Pancreas (tissue), 10 donors: ENCODE measurements at regions not wholly inside any gene's neighbourhood (a gene's known extent, or its start where the extent isn't known, plus 50 kb on each side); places are given as distances from the start of the nearest gene placed in this dataset.

ENCODE experiments used
- ATAC-seq, 4 donors: fragments of 200-7000 bp; cut with Tn5 transposase; one replicate each; pipeline versions ENCODE4 v1.8.0 to v1.9.1; 2020; ENCODE audit warnings: mild to moderate bottlenecking in 4 of 4, moderate library complexity in 4 of 4
- DNase-seq, 6 donors: peaks; one replicate each; pipeline ENCODE4 v3.0.0-alpha.2; 2020
- FAIRE-seq: peaks from 2 replicates; lab custom pipeline; 2012; peaks lifted over from hg19 to GRCh38; lab: Jason Lieb, UNC
- H3K27ac ChIP-seq, 4 donors: fragments of 200-600 bp; sonication (generic); 1 replicate in 3 of 4; 2 replicates in 1 of 4; pipeline versions ENCODE4 v1.5.0 to v1.8.0; 2020
- H3K27me3 ChIP-seq, 4 donors: fragments of 200-600 bp; one replicate each; pipeline ENCODE4 v1.8.0; 2021
- H3K36me3 ChIP-seq, 3 donors: fragments of 200-600 bp; sonication (generic) in 1 of 3; one replicate each; pipeline versions ENCODE4 v1.5.0 to v1.8.0; 2020 to 2021
- H3K4me1 ChIP-seq, 3 donors: fragments of 200-600 bp; one replicate each; pipeline ENCODE4 v1.8.0; 2021
- H3K4me3 ChIP-seq, 4 donors: fragments of 200-600 bp; sonication (generic) in 2 of 4; one replicate each; pipeline versions ENCODE4 v1.5.0 to v1.8.0; 2020 to 2021
- H3K9me3 ChIP-seq, 4 donors: fragments of 200-600 bp; one replicate each; pipeline ENCODE4 v1.8.0; 2021
- WGBS, 2 donors: extraction: QIAGEN DNeasy Blood & Tissue Kit; methylation state at CpG; one replicate each; pipeline ENCODE4 v1.1.7; 2013; 5-methylcytosine and 5-hydroxymethylcytosine counted together
- intact Hi-C, 3 donors: fragments of 100-400 bp; cut with DNase I; formaldehyde crosslinking; loops; one replicate each; pipeline versions ENCODE4 v1.11.1 to v1.14.2; 2022
- TF ChIP-seq, protein P1 (sequence below), 4 donors: fragments of 200-600 bp; sonication (generic) in 3 of 4; IDR thresholded peaks; one replicate each; pipeline versions ENCODE4 v1.5.0 to v1.8.0; 2021; ENCODE audit warnings: antibody characterized with exemption in 4 of 4
- donor health status: healthy with polysubstance abuse.
- donor health status: DM: no; HTN: no; CAD: no; lungs with moderate emphysema.
- donor health status: DM: no; HTN: no; CAD: no.
- donor health status: control.
- donor health status: control.
- donor health status: Bipolar disorder and iron deficiency.
- donor health status: DM: yes; HTN: yes; CAD: no.
- donor health status: DM: no; HTN: no; CAD: no.
- donor health status: DM: no; HTN: no; CAD: no.
- donor health status: DM: yes; HTN: yes; CAD: no.

DNA sequence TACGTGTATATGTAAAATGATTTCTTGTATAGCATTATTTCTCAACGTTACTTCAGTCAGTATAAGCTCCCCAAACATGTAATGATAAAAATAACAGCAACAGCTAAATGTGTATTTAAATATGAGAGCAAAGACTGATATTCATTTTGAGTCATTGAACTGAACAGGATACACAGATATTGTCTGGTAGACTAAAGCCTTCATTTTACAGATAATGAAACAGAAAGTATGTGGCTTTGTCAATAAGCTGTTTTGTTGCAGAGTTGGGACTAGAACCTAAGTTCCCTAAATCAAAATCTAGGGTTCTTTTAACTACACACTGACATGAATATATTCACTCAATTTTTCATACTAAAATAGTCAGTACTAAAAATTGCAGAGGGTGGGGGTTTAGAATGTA, 80.4 kb upstream of the MARCHF11 start:
- H3K27ac ChIP-seq: no peak overlapping the region
- H3K4me1 ChIP-seq: no peaks in the 10 kb centered on the region
- ATAC-seq: no peak
- WGBS, 2 donors: 48 to 72% methylated on average over 2 of the region's 2 CpGs
- H3K36me3 ChIP-seq: no peaks in the 10 kb centered on the region
- TF ChIP-seq, protein P1, sequence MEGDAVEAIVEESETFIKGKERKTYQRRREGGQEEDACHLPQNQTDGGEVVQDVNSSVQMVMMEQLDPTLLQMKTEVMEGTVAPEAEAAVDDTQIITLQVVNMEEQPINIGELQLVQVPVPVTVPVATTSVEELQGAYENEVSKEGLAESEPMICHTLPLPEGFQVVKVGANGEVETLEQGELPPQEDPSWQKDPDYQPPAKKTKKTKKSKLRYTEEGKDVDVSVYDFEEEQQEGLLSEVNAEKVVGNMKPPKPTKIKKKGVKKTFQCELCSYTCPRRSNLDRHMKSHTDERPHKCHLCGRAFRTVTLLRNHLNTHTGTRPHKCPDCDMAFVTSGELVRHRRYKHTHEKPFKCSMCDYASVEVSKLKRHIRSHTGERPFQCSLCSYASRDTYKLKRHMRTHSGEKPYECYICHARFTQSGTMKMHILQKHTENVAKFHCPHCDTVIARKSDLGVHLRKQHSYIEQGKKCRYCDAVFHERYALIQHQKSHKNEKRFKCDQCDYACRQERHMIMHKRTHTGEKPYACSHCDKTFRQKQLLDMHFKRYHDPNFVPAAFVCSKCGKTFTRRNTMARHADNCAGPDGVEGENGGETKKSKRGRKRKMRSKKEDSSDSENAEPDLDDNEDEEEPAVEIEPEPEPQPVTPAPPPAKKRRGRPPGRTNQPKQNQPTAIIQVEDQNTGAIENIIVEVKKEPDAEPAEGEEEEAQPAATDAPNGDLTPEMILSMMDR (IDR thresholded peaks at IDR 0.05): no peak
- H3K9me3 ChIP-seq: no peaks in the 10 kb centered on the region
- intact Hi-C loops: no loop called here
- no peaks in the 10 kb centered on the region for H3K27me3 ChIP-seq
- H3K4me3 ChIP-seq: no peak overlapping the region
- no peak for DNase-seq
- no peak for FAIRE-seq

DNA sequence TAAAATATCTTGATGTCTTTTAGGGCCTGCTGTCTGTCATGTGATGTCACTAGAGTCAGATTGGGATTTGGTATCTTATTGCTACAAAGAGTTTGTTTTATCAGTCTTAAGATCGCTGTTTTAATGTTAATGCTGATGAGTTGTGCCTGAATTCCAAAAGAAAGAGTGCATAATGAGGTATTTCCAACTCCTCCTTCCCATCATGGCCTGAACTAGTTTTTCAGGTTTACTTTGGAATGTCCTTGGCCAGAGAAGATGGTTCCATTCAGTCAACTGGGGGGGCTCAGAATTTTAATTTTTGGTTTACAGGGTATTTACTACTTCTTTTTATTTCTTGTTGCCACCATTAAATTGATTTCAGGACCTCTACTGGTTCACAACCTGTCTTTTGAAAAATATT, 74.3 kb upstream of the MARCHF11 start:
- FAIRE-seq (no peak), DNase-seq (no peak), ATAC-seq (no peak)
- TF ChIP-seq, protein P1 (IDR thresholded peaks at IDR 0.05): no peak
- H3K36me3 ChIP-seq: no peaks in the 10 kb centered on the region
- H3K27me3 ChIP-seq: no peaks in the 10 kb centered on the region
- H3K27ac ChIP-seq: no peak overlapping the region
- intact Hi-C loops: no loop called here
- WGBS, 2 donors: 55 to 71% methylated on average over 1 of the region's 1 CpG
- H3K4me1 ChIP-seq: no peaks in the 10 kb centered on the region
- H3K9me3 ChIP-seq: no peaks in the 10 kb centered on the region
- no peak overlapping the region for H3K4me3 ChIP-seq

DNA sequence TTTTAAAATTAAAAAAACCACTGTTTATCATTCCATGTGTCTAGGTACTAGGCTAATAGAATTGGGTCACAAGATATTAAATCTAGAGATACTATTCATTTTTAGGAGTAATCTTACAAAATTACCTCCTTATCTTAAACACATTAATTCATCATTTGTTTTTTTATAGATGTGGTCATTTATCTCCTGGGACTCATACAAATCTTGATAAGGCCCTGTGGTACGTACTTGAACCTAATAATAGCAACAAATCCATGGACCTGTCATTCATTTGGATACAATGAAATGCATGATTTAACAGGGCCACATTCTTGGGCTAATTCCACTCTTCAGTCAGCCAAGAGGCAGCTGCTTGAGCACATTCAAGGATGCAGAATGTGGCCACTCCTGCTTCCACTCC, 66.4 kb upstream of the MARCHF11 start:
- TF ChIP-seq, protein P1 (IDR thresholded peaks at IDR 0.05): no peak
- FAIRE-seq (no peak), ATAC-seq (no peak), DNase-seq (no peak)
- Histone ChIP-seq H3K36me3 (no peaks in the 10 kb centered on the region), H3K4me1 (no peaks in the 10 kb centered on the region), H3K9me3 (no peaks in the 10 kb centered on the region), H3K4me3 (no peak overlapping the region), H3K27me3 (no peaks in the 10 kb centered on the region), H3K27ac (no peak overlapping the region)
- intact Hi-C loops: no loop called here
- 5 to 8% methylated on average over 1 of the region's 1 CpG for WGBS, 2 donors

DNA sequence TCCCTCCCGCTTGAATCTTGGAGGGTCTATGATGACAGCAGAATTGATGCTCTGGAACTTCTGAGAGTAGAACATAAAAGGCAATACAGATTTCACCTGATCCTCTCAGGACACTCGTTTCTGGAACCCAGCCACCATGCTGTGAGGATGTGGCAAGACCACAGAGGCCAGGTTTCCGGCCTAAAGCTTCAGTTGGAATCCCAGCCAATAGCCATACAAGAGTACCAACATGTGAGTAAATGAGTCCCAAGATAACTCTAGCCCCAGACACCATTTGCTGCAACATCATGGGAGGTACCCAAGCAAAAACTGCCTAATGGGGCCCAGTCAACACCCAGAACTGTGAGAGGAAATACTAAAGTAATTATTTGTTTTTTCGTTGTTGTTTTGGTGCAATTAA, 65.7 kb upstream of the MARCHF11 start:
- H3K4me1 ChIP-seq: no peaks in the 10 kb centered on the region
- 37 to 54% methylated on average over 4 of the region's 4 CpGs for WGBS, 2 donors
- H3K9me3 ChIP-seq: no peaks in the 10 kb centered on the region
- TF ChIP-seq, protein P1 (IDR thresholded peaks at IDR 0.05): no peak
- no peak overlapping the region for H3K27ac ChIP-seq
- intact Hi-C loops: no loop called here
- no peak for ATAC-seq
- H3K27me3 ChIP-seq: no peaks in the 10 kb centered on the region
- H3K4me3 ChIP-seq: no peak overlapping the region
- H3K36me3 ChIP-seq: no peaks in the 10 kb centered on the region
- no peak for FAIRE-seq
- DNase-seq: no peak

DNA sequence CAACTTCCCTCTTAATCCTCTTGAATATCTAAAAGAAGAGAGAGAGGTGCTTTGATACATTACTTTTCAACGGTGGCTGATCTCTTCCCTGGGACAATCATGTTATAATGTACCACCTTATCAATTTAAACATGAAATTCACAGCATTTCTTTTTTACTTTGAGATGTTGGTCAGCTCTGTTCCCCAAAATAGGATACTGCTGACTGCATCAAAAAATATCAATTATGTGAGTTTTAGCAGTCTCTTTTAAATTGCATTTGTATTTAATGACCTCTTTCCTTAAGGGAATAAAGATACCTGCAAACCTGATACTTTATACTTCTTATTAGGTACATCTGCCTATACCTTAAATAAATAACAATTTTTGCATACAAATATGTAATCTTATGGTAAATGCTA, 58.4 kb upstream of the MARCHF11 start:
- ATAC-seq: no peak
- Histone ChIP-seq H3K9me3 (no peaks in the 10 kb centered on the region), H3K27ac (no peak overlapping the region), H3K4me3 (no peak overlapping the region), H3K27me3 (no peaks in the 10 kb centered on the region), H3K36me3 (no peaks in the 10 kb centered on the region), H3K4me1 (no peaks in the 10 kb centered on the region)
- no peak for FAIRE-seq
- no peak for DNase-seq
- 47 to 55% methylated on average over 1 of the region's 1 CpG for WGBS, 2 donors
- intact Hi-C loops: no loop called here
- TF ChIP-seq, protein P1 (IDR thresholded peaks at IDR 0.05): no peak
